IMR-90 (cell line): ENCODE measurements at regions not wholly inside any gene's neighbourhood (a gene's known extent, or its start where the extent isn't known, plus 50 kb on each side); places are given as distances from the start of the nearest gene placed in this dataset.

Source experiments
- ATAC-seq: fragments of 200-7000 bp; cut with Tn5 transposase; 2 replicates; pipeline ENCODE4 v1.9.1; 2020; ENCODE audit warnings: low read depth, mild to moderate bottlenecking, moderate library complexity
- BruUV-seq: library from RNA; stranded (reverse); fragments of 400-500 nt; replicated peaks from 2 replicates; lab custom pipeline; 2021; lab: Mats Ljungman, UMichigan
- CTCF ChIA-PET: fragments of 300-600 bp; formaldehyde crosslinking; extraction: SDS; loops from one replicate; lab custom pipeline; 2021; ENCODE audit warnings: antibody characterized with exemption; lab: Yijun Ruan, JAX
- POLR2A ChIA-PET: fragments of 300-600 bp; sonication (Branson Sonifier 250); formaldehyde crosslinking; loops from one replicate; lab custom pipeline; 2022; ENCODE audit warnings: antibody characterized with exemption; ENCODE audit not compliant: unreplicated experiment; lab: Charles Lee
- DNase-seq: peaks from one replicate; pipeline ENCODE4 v3.0.0; 2013
- H2AFZ ChIP-seq: replicated peaks from 2 replicates; pipeline ENCODE3; 2013; ENCODE audit warnings: low read length, mild to moderate bottlenecking; ENCODE audit not compliant: poor library complexity
- H2AK5ac ChIP-seq: 2 replicates; pipeline ENCODE4 v1.6.1; 2013; ENCODE audit warnings: low read depth, low read length, inconsistent platforms
- H2AK9ac ChIP-seq: replicated peaks from 2 replicates; pipeline ENCODE3; 2013; ENCODE audit warnings: mild to moderate bottlenecking, low read depth, low read length, moderate library complexity; ENCODE audit not compliant: poor library complexity
- H2BK120ac ChIP-seq: 2 replicates; pipeline ENCODE4 v1.6.1; 2013; ENCODE audit warnings: low read depth, low read length, inconsistent platforms
- H2BK15ac ChIP-seq: 3 replicates; pipeline ENCODE4 v1.6.1; 2013; ENCODE audit warnings: low read depth, low read length, inconsistent platforms
- H2BK20ac ChIP-seq: 2 replicates; pipeline ENCODE4 v1.6.1; 2013; ENCODE audit warnings: low read depth, mild to moderate bottlenecking, inconsistent platforms, low read length, moderate library complexity
- H2BK5ac ChIP-seq: 2 replicates; pipeline ENCODE4 v1.6.1; 2013; ENCODE audit warnings: mild to moderate bottlenecking, low read depth, low read length, inconsistent platforms; ENCODE audit not compliant: poor library complexity, severe bottlenecking
- H3K14ac ChIP-seq: replicated peaks from 2 replicates; pipeline ENCODE4 v1.6.1; 2013; ENCODE audit warnings: low read depth, low read length, inconsistent platforms
- H3K18ac ChIP-seq: 2 replicates; pipeline ENCODE4 v1.6.1; 2013; ENCODE audit warnings: low read depth, low read length, control low read depth
- H3K23ac ChIP-seq: 2 replicates; pipeline ENCODE4 v1.6.1; 2013; ENCODE audit warnings: low read depth, low read length, inconsistent platforms
- H3K27ac ChIP-seq: 2 replicates; pipeline ENCODE4 v1.5.1; 2013; ENCODE audit warnings: mild to moderate bottlenecking, control low read depth, low read length; ENCODE audit not compliant: insufficient read depth
- H3K27me3 ChIP-seq: 2 replicates; pipeline ENCODE4 v1.6.1; 2013; ENCODE audit warnings: low read length; ENCODE audit not compliant: control insufficient read depth, insufficient read depth
- H3K36me3 ChIP-seq: 2 replicates; pipeline ENCODE4 v1.6.1; 2013; ENCODE audit warnings: low read length, mixed read lengths; ENCODE audit not compliant: control insufficient read depth, insufficient read depth
- H3K4ac ChIP-seq: 2 replicates; pipeline ENCODE4 v1.6.1; 2013; ENCODE audit warnings: low read depth, low read length, inconsistent platforms
- H3K4me1 ChIP-seq: 2 replicates; pipeline ENCODE4 v1.6.1; 2013; ENCODE audit warnings: low read length, mixed read lengths; ENCODE audit not compliant: control insufficient read depth, insufficient read depth
- H3K4me2 ChIP-seq: 2 replicates; pipeline ENCODE4 v1.6.1; 2013; ENCODE audit warnings: low read depth, mild to moderate bottlenecking, control low read depth, low read length, moderate library complexity
- H3K4me3 ChIP-seq: 2 replicates; pipeline ENCODE4 v1.5.1; 2013; ENCODE audit warnings: low read depth, mild to moderate bottlenecking, control low read depth, low read length, moderate library complexity; ENCODE audit not compliant: insufficient read depth
- H3K56ac ChIP-seq: 2 replicates; pipeline ENCODE4 v1.6.1; 2013; ENCODE audit warnings: low read length, inconsistent platforms; ENCODE audit not compliant: insufficient read depth; ENCODE audit errors: extremely low read depth
- H3K79me1 ChIP-seq, 2 experiments: 2 replicates each; pipeline ENCODE4 v1.6.1; 2013; ENCODE audit warnings: low read length in 2 of 2, inconsistent platforms in 1 of 2, low read depth in 1 of 2
- H3K9ac ChIP-seq: 2 replicates; pipeline ENCODE4 v1.6.1; 2013; ENCODE audit warnings: low read depth, low read length, control low read depth
- H3K9me1 ChIP-seq: 2 replicates; pipeline ENCODE4 v1.6.1; 2013; ENCODE audit warnings: low read length, inconsistent platforms; ENCODE audit not compliant: insufficient read depth
- H3K9me3 ChIP-seq: 2 replicates; pipeline ENCODE4 v1.6.1; 2013; ENCODE audit warnings: low read length; ENCODE audit not compliant: control insufficient read depth, insufficient read depth
- H4K20me1 ChIP-seq: 2 replicates; pipeline ENCODE4 v1.6.1; 2013; ENCODE audit warnings: low read length, inconsistent platforms; ENCODE audit not compliant: insufficient read depth
- H4K5ac ChIP-seq: 2 replicates; pipeline ENCODE4 v1.6.1; 2013; ENCODE audit warnings: mild to moderate bottlenecking, low read depth, low read length, control low read depth
- H4K8ac ChIP-seq, 2 experiments: 2 replicates each; pipeline ENCODE4 v1.6.1; 2013; ENCODE audit warnings: low read depth in 2 of 2, low read length in 2 of 2, control low read depth in 1 of 2, inconsistent platforms in 1 of 2
- H4K91ac ChIP-seq: 2 replicates; pipeline ENCODE4 v1.6.1; 2013; ENCODE audit warnings: low read depth, low read length, inconsistent platforms; ENCODE audit not compliant: insufficient read depth
- BHLHE40 ChIP-seq: fragments of 150-350 bp; IDR thresholded peaks from 2 replicates; pipeline ENCODE4 v1.6.1; 2016; ENCODE audit warnings: mild to moderate bottlenecking, low read depth, low read length
- CEBPB ChIP-seq: IDR thresholded peaks from 2 replicates; pipeline ENCODE4 v1.6.1; 2012; ENCODE audit warnings: low read depth, low read length, improper control_type of control experiment
- CHD1 ChIP-seq: IDR thresholded peaks from 2 replicates; pipeline ENCODE4 v1.6.1; 2012; ENCODE audit warnings: low read depth, low read length, improper control_type of control experiment
- MAFK ChIP-seq: IDR thresholded peaks from 2 replicates; pipeline ENCODE4 v1.6.1; 2012; ENCODE audit warnings: low read depth, low read length, improper control_type of control experiment
- MAZ ChIP-seq: IDR thresholded peaks from 2 replicates; pipeline ENCODE4 v1.6.1; 2012; ENCODE audit warnings: low read depth, mild to moderate bottlenecking, low read length, improper control_type of control experiment, moderate library complexity, borderline replicate concordance
- MXI1 ChIP-seq: IDR thresholded peaks from 2 replicates; pipeline ENCODE4 v1.6.1; 2012; ENCODE audit warnings: low read depth, mild to moderate bottlenecking, low read length, moderate library complexity, borderline replicate concordance
- NFE2L2 ChIP-seq: fragments of 150-350 bp; IDR thresholded peaks from 2 replicates; pipeline ENCODE4 v1.6.1; 2016; ENCODE audit warnings: low read depth, mild to moderate bottlenecking, low read length
- POLR2A ChIP-seq: IDR thresholded peaks from 2 replicates; pipeline ENCODE4 v1.6.1; 2012; ENCODE audit warnings: mild to moderate bottlenecking, low read depth, low read length
- RAD21 ChIP-seq: IDR thresholded peaks from 2 replicates; pipeline ENCODE4 v1.6.1; 2012; ENCODE audit warnings: low read length, improper control_type of control experiment
- RFX5 ChIP-seq: IDR thresholded peaks from 2 replicates; pipeline ENCODE4 v1.8.0; 2012; ENCODE audit warnings: low read depth, mild to moderate bottlenecking, low read length, moderate library complexity
- SMC3 ChIP-seq: fragments of 150-350 bp; IDR thresholded peaks from 2 replicates; pipeline ENCODE4 v1.6.1; 2016; ENCODE audit warnings: low read depth, mild to moderate bottlenecking, antibody characterized with exemption, low read length, moderate library complexity
- WGBS, 2 experiments: methylation state at CpG; one replicate each; pipeline versions ENCODE4 v1.1.5 to v1.1.7; 2013; ENCODE audit warnings: missing lambda C conversion rate in 2 of 2; ENCODE audit not compliant: insufficient read length in 1 of 2; ENCODE audit errors: extremely low coverage in 2 of 2; 5-methylcytosine and 5-hydroxymethylcytosine counted together
- dilution Hi-C: fragments of 300-500 bp; cut with HindIII; formaldehyde crosslinking; loops from one replicate; pipeline ENCODE4 v1.14.3; 2018; ENCODE audit warnings: low sequenced_read_pairs; ENCODE audit not compliant: unreplicated experiment
- in situ Hi-C: fragments of 300-500 bp; cut with MboI; formaldehyde crosslinking; loops from 3 replicates; pipeline ENCODE4 v1.14.3; 2019; ENCODE audit warnings: low sequenced_read_pairs, inconsistent platforms, mixed read lengths
- intact Hi-C: fragments of 100-400 bp; cut with micrococcal nuclease; formaldehyde crosslinking; loops from 2 replicates; pipeline ENCODE4 v1.10.0; 2022
- TF ChIP-seq, protein P1 (sequence below): fragments of 150-350 bp; IDR thresholded peaks from 2 replicates; pipeline ENCODE4 v1.6.1; 2017; ENCODE audit warnings: mild to moderate bottlenecking, antibody characterized with exemption, low read length, low read depth
- TF ChIP-seq, protein P2 (sequence below): conservative IDR thresholded peaks from 2 replicates; pipeline ENCODE4 v1.5.1; 2012; ENCODE audit warnings: mild to moderate bottlenecking, low read depth, low read length, improper control_type of control experiment
- TF ChIP-seq, protein P3 (sequence below): fragments of 150-350 bp; IDR thresholded peaks from 2 replicates; pipeline ENCODE4 v1.6.1; 2016; ENCODE audit warnings: low read depth, mild to moderate bottlenecking, low read length, moderate library complexity, borderline replicate concordance

DNA sequence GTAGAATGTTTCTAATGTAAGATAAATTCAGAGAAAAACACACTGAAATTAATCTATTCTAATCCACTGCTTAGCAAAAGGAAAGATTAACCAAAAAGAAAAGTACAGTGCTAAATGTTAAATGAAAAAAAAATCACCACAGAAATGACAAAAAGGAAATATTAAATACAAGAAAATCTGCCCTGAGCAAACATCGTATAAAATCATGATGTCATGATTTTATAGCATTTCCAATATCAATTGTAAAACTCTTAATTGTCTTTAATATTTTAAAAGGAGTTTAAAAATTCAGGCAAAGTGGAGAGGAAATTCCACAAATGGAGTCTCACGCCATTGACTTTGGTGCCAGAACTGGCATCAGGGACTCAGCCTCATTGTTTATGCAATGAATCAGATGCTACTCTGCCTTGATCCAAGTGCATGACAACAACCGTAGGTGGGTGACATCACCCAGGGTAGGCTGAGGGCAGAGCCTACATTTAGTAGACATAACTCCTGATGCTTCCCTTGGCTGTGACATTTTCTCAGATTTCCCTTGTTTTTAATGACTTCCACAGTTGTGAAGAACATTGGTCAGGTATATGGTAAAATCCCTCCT is 696.8 kb downstream of the SEMA5A start (continued):
- no peak for TF ChIP-seq RFX5

DNA sequence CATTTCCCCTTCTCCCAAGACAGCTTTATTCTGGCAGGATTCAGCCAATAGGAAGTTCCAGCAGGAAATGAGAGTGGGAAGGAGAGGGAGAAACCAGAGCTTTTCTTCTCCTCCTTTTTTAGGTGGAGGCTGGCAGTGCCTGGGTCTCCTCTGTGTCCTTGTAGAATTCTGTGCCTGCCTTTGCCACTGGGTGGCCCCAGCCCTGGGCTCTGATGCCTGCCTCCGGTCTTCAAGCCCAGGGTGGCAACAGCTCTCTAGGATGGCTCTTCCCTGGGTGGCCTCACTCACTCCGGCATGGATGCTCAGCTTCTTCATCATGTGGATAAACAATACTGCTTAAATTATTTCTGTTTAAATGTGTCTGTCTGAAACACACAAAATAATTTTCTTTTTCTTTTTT is 694.8 kb downstream of the SEMA5A start:
- no CpG with 5 or more reads among the region's 2 CpGs for WGBS, 2 experiments
- H3K4ac ChIP-seq: no peak overlapping the region; the same call in 1 of the 2 replicates
- TF ChIP-seq RFX5 (no peak), POLR2A (no peak), NFE2L2 (no peak), BHLHE40 (no peak), SMC3 (no peak), MAFK (no peak), CEBPB (no peak), CHD1 (no peak), RAD21 (no peak), MAZ (no peak), MXI1 (no peak)
- TF ChIP-seq, protein P1, sequence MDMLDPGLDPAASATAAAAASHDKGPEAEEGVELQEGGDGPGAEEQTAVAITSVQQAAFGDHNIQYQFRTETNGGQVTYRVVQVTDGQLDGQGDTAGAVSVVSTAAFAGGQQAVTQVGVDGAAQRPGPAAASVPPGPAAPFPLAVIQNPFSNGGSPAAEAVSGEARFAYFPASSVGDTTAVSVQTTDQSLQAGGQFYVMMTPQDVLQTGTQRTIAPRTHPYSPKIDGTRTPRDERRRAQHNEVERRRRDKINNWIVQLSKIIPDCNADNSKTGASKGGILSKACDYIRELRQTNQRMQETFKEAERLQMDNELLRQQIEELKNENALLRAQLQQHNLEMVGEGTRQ: no peak
- TF ChIP-seq, protein P2, sequence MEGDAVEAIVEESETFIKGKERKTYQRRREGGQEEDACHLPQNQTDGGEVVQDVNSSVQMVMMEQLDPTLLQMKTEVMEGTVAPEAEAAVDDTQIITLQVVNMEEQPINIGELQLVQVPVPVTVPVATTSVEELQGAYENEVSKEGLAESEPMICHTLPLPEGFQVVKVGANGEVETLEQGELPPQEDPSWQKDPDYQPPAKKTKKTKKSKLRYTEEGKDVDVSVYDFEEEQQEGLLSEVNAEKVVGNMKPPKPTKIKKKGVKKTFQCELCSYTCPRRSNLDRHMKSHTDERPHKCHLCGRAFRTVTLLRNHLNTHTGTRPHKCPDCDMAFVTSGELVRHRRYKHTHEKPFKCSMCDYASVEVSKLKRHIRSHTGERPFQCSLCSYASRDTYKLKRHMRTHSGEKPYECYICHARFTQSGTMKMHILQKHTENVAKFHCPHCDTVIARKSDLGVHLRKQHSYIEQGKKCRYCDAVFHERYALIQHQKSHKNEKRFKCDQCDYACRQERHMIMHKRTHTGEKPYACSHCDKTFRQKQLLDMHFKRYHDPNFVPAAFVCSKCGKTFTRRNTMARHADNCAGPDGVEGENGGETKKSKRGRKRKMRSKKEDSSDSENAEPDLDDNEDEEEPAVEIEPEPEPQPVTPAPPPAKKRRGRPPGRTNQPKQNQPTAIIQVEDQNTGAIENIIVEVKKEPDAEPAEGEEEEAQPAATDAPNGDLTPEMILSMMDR: no peak
- TF ChIP-seq, protein P3, sequence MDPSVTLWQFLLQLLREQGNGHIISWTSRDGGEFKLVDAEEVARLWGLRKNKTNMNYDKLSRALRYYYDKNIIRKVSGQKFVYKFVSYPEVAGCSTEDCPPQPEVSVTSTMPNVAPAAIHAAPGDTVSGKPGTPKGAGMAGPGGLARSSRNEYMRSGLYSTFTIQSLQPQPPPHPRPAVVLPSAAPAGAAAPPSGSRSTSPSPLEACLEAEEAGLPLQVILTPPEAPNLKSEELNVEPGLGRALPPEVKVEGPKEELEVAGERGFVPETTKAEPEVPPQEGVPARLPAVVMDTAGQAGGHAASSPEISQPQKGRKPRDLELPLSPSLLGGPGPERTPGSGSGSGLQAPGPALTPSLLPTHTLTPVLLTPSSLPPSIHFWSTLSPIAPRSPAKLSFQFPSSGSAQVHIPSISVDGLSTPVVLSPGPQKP: no peak

More for the DNA sequence above, 694.8 kb downstream of the SEMA5A start:
- Histone ChIP-seq H2AK9ac (no peak overlapping the region), H3K9me3 (no peaks in the 10 kb centered on the region), H4K8ac (peak overlapping the region; percentile 23 to 70; a peak in 2 of 4 replicates), H4K5ac (no peak overlapping the region), H3K4me2 (no peak overlapping the region), H3K14ac (no peak overlapping the region), H2BK20ac (no peak overlapping the region), H2BK5ac (no peak overlapping the region), H3K36me3 (no peaks in the 10 kb centered on the region), H3K23ac (no peak overlapping the region), H3K9ac (no peak overlapping the region), H3K4me1 (no peaks in the 10 kb centered on the region; the same call in 1 of the 2 replicates), H4K20me1 (no peaks in the 10 kb centered on the region), H3K79me1 (no peaks in the 10 kb centered on the region), H3K27me3 (no peaks in the 10 kb centered on the region), H2BK120ac (no peak overlapping the region), H2AFZ (no peak overlapping the region), H3K4me3 (no peak overlapping the region), H2BK15ac (no peak overlapping the region), H3K9me1 (no peaks in the 10 kb centered on the region), H3K56ac (no peak overlapping the region), H2AK5ac (no peak overlapping the region), H3K18ac (no peak overlapping the region), H4K91ac (no peak overlapping the region), H3K27ac (no peak overlapping the region)
- DNase-seq (no peak), ATAC-seq (no peak)
- intact Hi-C loops: no loop called here
- CTCF ChIA-PET: no interaction called here
- dilution Hi-C loops: no loop called here
- POLR2A ChIA-PET: interaction anchor here (0.6 kb wide), 1 partner anchor 382 kb away, joined by 3 read pairs; no protein-coding TSS in a partner anchor
- in situ Hi-C loops: no loop called here
- no TSS peak for BruUV-seq
